ENCODE measurements at regions not wholly inside any gene's neighbourhood (a gene's known extent, or its start where the extent isn't known, plus 50 kb on each side); places are given as distances from the start of the nearest gene placed in this dataset.

- Histone ChIP-seq H3K27ac (no peak overlapping the region), H3K9me3 (no peaks in the 10 kb centered on the region), H3K4me3 (no peak overlapping the region), H3K4me1 (peaks cover 0 to 16% (median 0%) of the 10 kb centered on the region in 3 donors), H3K36me3 (no peaks in the 10 kb centered on the region), H3K27me3 (no peaks in the 10 kb centered on the region)
- WGBS, 2 donors (ENCODE audit: low coverage in 1 of 2): 69 to 72% methylated on average over 11 to 13 of the region's 18 CpGs
- no peak for ATAC-seq
- TF ChIP-seq POLR2AphosphoS5 (IDR thresholded peaks at IDR 0.05) (no peak), POLR2A (IDR thresholded peaks at IDR 0.05) (no peak), EP300 (IDR thresholded peaks at IDR 0.05) (no peak), CTCF (IDR thresholded peaks at IDR 0.05) (no peak)
These were observed 53.3 kb upstream of the CDKN3 start for GRCh38 chr14:54343272-54344121.

- H3K27ac ChIP-seq: no peak overlapping the region
- H3K36me3 ChIP-seq: no peaks in the 10 kb centered on the region
- WGBS, 2 donors (ENCODE audit: low coverage in 1 of 2): 81 to 86% methylated on average over 2 to 6 of the region's 6 CpGs
- ATAC-seq: no peak
- TF ChIP-seq POLR2AphosphoS5 (IDR thresholded peaks at IDR 0.05) (no peak), EP300 (IDR thresholded peaks at IDR 0.05) (no peak), CTCF (IDR thresholded peaks at IDR 0.05) (no peak), POLR2A (IDR thresholded peaks at IDR 0.05) (no peak)
- H3K4me1 ChIP-seq: peaks cover 0 to 24% (median 2%) of the 10 kb centered on the region in 3 donors
- H3K9me3 ChIP-seq: no peaks in the 10 kb centered on the region
- no peaks in the 10 kb centered on the region for H3K27me3 ChIP-seq
- H3K4me3 ChIP-seq: no peak overlapping the region
These were observed 52.4 kb upstream of the CDKN3 start for GRCh38 chr14:54344445-54344844.

- Histone ChIP-seq H3K27me3 (no peaks in the 10 kb centered on the region), H3K27ac (no peak overlapping the region), H3K4me1 (peaks cover 0 to 33% (median 6%) of the 10 kb centered on the region in 3 donors), H3K9me3 (no peaks in the 10 kb centered on the region), H3K4me3 (no peak overlapping the region), H3K36me3 (no peaks in the 10 kb centered on the region)
- no peak for TF ChIP-seq EP300 (IDR thresholded peaks at IDR 0.05)
- no peak for TF ChIP-seq CTCF (IDR thresholded peaks at IDR 0.05)
- TF ChIP-seq POLR2AphosphoS5 (IDR thresholded peaks at IDR 0.05): no peak
- no peak for TF ChIP-seq POLR2A (IDR thresholded peaks at IDR 0.05)
- no peak for ATAC-seq
- 93% methylated on average over 3 to 5 of the region's 5 CpGs for WGBS, 2 donors (ENCODE audit: low coverage in 1 of 2)
These were observed 50.5 kb upstream of the CDKN3 start for GRCh38 chr14:54346257-54346656.
